GM12892 (cell line): ENCODE measurements at regions not wholly inside any gene's neighbourhood (a gene's known extent, or its start where the extent isn't known, plus 50 kb on each side); places are given as distances from the start of the nearest gene placed in this dataset.

ENCODE experiments used
- POLR2A ChIP-seq: IDR thresholded peaks from 2 replicates; pipeline ENCODE4 v1.6.1; 2011; ENCODE audit warnings: low read depth, low read length, control low read depth
- POLR2AphosphoS5 ChIP-seq: IDR thresholded peaks from 2 replicates; pipeline ENCODE4 v1.6.1; 2011; ENCODE audit warnings: low read depth, low read length, control low read depth
- TAF1 ChIP-seq: IDR thresholded peaks from 2 replicates; pipeline ENCODE4 v1.6.1; 2011; ENCODE audit warnings: low read depth, mild to moderate bottlenecking, control low read depth, low read length, borderline replicate concordance

DNA sequence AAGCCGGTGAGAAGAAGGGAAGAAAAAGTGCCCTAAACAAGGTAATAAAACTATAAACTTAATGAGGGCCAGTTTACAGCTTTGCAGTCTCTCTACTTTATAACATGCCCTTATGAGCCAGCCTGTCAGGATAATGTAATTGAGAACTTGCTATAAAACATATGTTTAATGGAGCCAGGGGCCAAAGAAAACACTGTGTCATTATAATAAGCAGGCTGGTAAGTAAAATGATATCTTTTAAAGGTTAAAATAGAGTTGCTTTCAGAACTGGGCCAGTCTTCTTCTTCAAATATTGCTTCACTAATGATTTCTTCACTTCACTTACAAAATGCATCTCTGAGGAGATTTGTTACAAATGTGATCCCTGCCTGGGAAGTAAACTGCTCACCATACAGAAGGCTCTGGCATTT is 192.5 kb downstream of the SHOX2 start:
- no peak for TF ChIP-seq POLR2A
- TF ChIP-seq TAF1, result no peak
- no peak for TF ChIP-seq POLR2AphosphoS5
